Activated CD8-positive, alpha-beta memory T cell treated with anti-CD3 and anti-CD28 coated beads for 1 hour (primary cell): ENCODE measurements at regions not wholly inside any gene's neighbourhood (a gene's known extent, or its start where the extent isn't known, plus 50 kb on each side); places are given as distances from the start of the nearest gene placed in this dataset.
"Not testable (repeated sequence)": the region's sequence is repeated elsewhere in the genome, so short reads cannot be mapped to it uniquely, and the experiment has no call there.

Source experiments
- DNase-seq, 2 donors: peaks; one replicate each; pipeline ENCODE4 v3.0.0-alpha.2; 2020; ENCODE audit warnings: low read depth in 1 of 2; ENCODE audit errors: extremely low read depth in 1 of 2

DNA sequence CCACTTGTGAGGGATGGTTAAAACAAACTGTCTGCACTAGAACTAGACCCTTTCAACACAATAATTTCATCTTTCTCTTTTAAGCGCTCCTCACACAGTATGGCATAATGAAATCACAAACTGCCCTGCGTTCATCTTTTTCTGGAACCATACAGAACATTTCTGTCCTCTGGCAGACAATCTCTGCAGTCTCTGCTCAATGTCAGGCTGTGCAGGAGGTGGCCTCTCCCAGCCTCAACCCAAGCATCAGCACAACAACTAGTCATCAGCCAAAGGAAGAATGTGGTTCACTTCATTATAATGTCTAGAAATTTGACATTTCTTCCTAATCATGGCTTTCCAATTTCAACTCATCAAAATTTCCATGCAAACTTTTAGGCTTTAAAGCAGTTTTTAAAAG is 125.1 kb upstream of the STARD13 start:
- DNase-seq = no peak

DNA sequence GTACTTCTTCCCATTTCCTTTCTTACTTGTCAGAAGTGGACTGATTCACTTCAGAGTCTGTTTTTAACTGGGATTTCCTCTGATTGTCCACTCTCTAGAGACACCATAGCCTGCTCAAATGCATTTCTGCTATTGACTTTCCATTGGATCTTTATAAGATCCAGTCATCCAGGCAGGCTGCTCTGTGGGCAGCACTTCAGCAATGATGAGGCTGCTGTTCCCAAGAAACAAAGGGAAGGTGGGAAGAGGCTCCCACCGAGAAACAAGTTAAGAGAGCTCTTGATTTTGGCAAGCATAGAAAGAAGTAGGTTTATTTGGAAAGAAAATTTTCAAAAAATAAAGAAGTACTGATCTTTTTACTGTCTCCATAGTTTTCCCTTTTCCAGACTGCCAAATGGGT is 125.8 kb upstream of the STARD13 start:
- no peak for DNase-seq

DNA sequence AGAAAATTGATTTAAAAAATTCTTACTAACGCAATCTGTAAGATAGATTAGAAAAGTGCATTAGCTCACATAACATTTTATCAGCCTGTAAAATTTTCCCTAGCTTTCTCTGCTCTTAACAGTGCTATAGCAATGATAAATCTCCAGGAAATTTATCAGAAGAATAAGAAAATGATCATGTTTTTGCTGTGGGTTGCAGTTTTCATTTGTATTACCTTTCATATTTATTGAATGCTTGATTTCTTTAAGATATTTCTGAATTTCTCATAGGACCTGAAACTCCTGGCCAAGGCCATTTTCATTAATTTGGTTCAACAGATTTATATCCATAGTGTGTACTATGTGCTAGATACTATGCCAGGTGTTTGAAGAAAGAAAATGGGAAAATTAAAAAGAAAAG is 130.3 kb upstream of the STARD13 start:
- DNase-seq = no peak

DNA sequence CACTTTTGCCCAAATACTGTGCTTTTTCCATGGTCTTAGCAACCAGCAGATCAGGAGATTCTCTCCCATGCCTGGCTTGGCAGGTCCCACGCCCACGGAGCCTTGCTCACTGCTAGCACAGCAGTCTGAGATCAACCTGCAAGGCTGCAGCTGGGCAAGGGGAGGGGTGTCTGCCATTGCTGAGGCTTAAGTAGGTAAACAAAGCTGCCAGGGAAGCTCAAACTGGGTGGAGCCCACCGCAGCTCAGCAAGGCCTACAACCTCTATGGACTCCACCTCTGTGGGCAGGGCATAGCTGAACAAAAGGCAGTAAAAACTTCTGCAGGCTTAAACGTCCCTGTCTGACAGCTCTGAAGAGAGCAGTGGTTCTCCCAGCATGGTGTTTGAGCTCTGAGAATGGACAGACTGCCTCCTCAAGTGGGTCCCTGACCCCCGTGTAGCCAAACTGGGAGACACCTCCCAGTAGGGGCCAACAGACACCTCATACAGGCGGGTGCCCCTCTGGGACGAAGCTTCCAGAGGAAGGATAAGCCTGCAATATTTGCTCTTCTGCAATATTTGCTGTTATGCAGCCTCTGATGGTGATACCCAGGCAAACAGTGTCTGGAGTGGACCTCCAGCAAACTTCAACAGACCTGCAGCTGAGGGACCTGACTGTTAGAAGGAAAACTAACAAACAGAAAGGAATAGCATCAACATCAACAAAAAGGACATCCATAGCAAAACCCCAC is 132.8 kb upstream of the STARD13 start:
- DNase-seq = not testable (repeated sequence)

DNA sequence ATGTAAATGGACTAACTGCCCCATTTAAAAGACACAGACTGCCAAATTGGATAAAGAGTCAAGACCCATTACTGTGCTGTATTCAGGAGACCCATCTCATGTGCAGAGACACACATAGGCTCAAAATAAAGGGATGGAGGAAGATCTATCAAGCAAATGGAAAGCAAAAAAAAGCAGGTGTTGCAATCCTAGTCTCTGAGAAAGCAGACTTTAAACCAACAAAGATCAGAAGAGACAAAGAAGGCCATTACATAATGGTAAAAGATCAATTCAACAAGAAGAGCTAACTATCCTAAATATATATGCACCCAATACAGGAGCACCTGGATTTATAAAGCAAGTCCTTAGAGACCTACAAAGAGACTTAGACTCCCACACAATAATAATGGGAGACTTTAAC is 134.6 kb upstream of the STARD13 start:
- DNase-seq = not testable (repeated sequence)

DNA sequence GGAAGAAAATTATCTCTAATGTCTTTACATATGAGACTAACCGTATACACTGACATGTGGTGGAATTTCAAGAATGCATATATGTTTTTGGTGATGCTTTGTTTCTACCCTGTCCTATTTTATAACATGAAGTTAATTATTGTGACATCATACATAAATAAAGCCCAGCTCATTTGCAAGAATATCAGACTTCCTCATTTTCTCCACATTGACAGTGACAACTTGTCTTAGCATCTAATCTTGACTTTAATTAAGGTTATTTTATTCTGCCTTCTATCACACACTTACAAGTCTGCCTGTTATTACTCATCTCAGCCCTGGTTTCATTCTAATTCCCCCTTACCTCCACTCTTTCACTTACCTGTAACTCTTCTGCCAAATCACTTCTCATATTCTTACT is 140.6 kb upstream of the STARD13 start:
- DNase-seq = no peak

DNA sequence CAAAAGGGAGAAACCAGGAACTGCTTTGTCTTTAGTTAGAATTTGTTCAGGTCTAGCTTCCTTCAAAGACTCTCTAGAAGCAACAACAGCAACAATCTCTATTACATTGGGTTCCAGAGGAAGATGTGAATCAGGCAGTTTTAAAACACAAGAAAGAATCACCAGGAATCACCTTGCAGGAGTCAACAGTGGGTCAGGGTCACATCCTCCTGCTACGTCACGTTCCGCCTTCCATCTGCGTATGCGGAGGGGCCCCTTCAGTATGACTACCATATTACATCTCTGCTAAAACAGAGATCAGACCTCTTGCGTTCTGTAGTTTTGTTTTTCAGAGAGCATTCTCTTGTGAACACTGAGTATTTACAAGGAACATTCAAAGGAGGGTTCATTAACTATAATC is 147.8 kb upstream of the STARD13 start:
- no peak for DNase-seq

DNA sequence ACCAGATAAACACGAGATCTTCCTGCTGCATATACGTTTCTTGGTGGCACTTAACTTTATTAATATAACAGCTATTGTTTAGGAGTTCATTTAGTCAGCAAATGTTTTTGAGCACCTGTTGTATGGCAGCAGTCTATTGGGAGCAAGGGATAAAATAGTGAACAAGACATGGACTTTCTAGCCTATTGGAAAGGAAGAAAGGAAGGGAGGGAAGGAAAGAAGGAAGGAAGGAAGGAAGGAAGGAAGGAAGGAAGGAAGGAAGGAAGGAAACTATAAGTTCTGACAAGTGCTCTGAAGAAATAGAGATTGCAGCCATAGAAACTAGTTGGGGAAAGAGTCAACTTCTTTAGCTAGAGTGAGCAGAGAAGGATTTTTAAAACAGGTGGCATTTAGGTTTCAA is 149.1 kb upstream of the STARD13 start:
- DNase-seq = no peak

DNA sequence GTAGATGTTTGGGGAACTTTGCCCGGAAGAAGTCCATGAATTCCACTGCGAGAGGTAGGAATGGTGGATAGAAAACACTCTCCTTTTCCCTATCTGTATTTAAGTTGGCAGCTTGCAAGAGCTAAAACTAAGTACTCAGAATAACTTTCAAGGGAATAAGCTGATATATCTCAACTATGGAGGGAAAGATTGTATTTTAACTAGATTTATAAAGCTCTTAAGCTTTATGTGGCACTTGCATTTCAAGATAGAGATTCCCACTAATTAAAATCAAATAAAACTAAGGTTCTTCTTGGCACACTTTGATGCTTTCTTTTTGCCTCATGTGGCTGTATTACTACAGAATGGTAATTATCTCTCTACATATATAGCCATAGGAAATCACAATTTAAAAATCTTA is 149.7 kb upstream of the STARD13 start:
- no peak for DNase-seq

DNA sequence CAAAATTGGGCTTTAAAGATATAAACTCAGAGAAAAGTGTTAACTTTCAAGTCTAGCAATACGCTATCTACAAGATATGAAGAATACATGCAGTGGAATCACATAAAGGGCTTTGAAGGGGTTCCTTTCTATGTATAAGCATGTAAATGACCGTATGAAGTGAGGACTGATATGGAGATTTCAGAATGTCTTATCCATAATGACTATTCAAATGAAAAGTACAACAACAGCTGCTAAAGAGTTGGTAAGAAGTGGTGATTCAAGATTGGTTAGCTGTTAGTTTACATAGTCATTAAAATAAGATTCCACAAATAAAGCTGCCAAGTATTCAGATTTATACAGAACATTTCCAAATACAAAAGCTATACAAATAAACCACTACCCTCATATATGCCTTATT is 153.4 kb upstream of the STARD13 start:
- no peak for DNase-seq

DNA sequence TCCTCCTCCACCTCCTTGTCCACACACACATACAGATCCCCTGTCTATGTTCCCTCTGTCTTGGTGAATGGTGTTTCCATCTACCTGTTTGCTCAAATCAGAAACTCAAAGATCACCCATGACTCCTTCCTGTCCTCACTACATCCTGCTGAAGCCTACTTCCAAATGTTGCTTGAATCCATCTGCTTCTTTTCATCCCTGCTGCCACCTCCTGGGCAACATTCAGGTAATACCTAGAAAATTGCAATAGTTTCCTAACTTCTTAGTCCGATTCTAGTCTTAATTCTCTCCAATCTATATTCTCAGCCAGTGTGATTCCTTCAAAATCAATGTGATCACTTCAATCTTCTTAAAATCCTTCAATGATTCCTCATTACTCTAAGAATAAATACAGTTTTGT is 155.5 kb upstream of the STARD13 start:
- DNase-seq = no peak

DNA sequence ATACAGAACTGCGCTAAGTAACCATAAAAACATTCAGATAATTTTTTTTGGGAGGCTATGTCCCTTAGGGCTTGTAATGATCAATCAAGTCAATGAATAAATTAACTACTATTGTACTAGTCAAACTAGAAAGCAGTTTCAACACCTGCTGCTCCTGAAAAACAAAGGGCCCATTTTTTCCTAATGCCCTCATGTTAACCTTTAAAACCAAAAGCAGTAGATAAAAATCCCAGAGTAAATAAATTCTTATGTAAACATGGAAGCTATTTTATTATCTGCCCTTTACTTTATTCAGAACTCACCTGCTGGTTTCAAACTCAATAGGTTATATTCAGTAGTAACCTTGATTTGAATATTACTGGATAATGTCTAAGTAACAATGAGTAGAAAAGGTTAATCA is 159.5 kb upstream of the STARD13 start:
- DNase-seq = no peak

DNA sequence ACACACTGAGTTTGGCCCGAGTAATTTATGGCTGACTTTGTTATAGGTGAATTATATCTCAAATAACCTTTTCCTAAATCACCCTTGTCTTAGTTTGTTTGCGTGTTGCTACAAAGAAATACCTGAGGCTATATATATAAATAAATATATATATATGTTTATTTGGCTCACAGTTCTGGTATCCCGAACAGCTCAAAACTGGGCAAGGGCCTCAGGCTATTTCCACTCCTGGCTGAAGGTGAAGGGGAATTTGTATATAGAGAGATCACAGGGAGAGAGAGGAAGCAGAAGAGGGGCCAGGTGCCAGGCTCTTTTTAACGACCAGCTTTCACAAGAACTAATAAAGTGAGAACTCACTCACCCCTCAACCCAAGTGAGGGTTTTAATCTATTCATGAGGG is 159.9 kb upstream of the STARD13 start:
- DNase-seq = no peak

DNA sequence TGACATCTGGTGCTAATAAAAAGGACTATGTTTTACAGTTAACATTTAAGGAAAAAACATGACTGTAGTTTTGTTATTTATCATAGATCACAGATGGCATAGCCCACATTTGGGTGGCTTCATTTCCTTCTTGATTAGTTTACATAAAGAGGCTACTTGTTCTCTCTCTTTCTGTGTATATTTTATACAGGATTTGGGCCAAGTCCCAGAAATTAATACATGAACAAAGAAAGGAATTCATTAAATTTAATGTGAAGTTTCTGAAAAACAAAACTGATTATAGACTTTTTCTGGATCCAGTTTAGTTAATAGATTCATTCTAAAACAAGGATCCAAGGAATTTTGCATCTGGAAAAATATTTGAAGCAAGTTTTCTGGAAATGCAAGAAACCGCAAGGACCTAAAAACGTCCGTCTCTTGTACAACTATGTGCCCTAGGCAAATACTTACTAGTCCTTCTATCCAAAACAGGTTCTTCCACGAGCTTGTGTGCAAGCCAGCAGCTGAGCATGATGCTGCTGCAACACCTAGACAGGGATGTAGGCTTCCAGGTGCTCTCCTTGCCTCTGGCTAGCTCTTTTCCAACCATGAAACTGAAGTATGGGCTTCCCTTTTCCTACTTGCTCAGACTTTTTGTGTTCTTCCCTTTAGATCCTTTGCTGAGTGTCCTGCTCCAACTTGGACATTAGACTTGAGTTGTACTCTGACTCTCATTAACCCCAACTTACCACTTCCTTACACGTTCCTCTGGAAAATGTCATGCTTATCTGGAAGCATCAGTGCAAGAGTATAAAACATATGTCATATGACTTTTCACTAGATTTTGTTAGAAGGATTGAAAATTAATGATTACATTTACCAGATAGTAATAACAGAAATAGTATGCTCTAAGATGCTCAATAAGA is 161.5 kb upstream of the STARD13 start:
- no peak for DNase-seq

DNA sequence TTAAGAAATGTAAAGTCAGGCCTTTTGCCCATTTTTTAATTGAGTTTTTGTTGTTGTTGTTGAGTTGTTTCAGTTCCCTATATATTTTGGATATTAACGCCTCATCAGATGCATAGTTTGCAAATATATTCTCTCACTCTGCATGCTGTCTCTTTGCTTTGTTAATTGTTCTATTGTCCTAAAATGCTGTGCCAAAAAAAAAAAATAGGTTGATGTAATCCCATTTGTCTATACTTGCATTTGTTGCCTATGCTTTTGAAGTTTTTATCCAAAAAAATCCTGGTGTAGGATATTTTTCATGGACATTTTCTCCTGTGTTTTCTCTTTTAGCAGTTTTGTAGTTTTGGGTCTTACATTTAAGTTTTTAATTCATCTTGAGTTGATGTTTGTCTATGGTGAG is 163.3 kb upstream of the STARD13 start:
- DNase-seq = no peak

DNA sequence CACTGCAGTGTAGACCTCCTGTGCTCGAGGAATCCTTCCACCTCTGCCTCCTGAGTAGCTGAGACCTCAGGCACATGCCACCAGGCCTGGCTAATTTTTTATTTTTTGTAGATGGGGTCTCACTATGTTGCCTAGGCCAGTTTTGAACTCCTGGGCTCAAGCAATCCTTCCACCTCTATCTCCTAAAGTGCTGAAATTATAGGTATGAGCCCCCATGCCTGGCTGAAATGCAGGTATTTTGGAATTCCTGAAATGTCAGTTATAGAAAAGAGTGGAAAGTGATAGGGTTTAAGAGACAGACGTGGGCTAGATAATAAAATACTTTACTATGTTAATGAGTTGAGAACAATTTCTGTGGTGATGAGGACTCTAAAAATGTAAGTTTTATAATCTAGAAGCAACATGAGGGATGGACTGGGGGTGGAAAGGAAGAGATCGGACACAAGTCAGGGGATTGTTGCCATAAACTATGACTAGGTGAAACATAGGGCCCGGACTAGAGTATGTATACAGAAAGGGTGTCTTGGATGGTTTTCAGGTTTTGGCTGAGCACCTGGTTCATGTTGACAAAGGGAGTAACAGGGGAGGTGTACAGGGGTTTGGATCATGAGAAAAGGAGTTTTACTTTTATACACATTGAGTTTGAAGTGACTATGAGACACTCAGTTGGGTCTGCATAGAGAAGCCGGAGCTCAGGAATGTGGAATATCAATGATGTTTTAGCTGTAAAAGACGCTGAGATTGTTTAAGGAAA is 165.6 kb upstream of the STARD13 start:
- no peak for DNase-seq

DNA sequence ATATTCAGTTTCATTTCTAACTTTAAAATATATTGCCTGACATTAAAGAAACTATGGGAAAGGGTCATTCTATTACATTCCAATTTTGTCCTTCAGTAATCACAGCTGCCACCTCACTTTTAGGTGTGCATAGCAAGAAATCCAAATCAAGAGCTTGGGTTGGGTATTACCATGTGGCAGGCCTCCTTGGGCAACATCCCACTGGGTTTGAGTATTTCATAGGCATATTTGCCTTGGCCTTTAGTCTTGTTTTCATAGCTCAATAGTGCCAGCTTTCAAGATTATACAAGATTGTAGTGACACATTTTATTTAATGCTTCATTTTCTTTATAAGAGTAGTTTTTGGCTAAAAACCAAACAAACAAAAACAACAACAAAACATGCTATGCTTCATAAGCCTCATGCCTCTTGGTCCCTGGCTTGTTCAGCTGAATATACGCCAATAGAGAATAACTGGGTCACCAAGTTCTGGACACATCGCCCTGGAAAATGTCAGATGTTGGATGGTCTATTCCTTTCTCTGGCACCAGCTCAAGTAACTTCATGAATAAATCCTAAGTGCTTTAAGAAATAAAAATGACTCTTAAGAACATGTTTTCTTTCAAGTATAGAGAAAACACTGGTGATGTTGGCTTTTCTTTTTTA is 167.4 kb upstream of the STARD13 start:
- DNase-seq = no peak

DNA sequence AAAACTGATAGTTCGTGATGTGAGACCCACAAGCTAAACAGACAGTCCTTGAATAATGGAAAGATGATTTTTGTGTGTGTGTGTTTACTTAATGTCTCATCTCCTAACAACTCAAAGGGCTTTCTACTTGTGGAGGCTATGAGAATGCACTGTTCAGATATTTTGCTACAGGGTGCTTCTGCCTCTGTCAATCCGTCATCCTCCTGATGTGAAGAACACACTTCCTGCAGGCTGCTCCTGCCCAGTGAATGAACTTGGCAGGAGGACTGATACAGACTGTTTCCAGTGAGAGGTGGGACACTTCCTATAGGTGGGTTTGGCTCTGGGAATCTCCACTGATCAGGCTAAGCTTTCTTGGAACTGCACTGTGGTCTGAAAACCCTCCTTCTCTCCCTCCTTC is 168.4 kb upstream of the STARD13 start:
- DNase-seq = no peak

DNA sequence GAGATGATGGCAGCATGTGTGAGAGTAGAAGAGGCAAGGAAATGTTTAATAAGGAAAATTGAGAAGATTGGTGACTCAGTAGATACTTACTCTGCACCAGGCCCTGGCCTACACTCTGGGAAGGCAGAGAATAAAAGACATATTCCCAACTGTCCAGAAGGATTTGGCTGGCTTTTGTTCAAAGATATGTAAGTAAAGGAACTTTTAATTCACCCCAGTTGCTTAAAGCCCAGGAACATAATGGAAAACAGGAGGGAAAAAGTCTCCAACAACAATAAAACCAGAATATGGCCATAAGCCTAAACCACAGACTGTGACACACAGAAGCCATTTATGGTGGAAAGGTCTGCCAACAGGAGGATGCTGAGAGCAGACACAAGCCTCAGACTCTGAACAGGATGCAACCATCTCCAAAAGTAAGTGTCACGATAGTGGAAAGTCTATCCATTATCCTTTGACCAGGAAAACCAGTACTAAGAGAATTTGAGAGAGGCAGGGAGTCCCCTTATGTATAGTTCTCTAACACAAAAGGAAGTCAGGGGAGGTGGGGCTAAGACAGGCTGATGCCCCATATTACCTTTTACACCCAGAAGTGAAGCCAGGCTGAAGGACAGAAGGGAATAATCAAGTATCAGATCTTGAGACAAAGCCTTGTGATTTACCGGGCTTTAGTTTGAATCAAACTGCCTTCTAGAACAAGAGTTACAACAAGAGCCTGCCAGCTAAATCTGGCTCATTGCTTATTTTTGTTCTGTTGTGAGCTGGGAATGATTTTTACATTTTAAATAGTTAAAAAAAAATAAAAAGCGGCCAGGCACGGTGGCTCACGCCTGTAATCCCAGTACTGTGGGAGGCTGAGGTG is 169.5 kb upstream of the STARD13 start:
- no peak for DNase-seq

DNA sequence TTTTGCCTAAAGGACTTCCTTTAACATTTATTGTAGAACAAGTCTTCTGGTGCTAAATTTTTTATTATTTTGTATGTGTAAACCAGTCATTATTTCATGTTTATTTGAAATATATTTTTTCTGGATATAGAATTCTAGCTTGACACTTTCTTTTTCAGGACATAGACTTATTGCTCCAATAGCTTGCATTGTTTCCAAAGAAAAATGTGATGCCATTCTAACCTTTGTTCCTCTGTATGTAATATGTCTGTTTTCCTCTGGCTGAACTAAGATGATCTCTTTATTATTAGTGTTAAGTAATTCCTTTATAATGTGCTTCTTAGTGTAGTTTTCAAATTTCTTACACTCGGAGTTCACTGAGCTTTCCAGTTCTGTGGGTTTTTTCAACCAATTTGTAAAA is 174.1 kb upstream of the STARD13 start:
- no peak for DNase-seq
